PC-9 (cell line): ENCODE measurements at regions not wholly inside any gene's neighbourhood (a gene's known extent, or its start where the extent isn't known, plus 50 kb on each side); places are given as distances from the start of the nearest gene placed in this dataset.

Experiments used
- BruUV-seq: library from RNA; stranded (reverse); fragments of 400-500 nt; replicated peaks from 2 replicates; lab custom pipeline; 2021; lab: Mats Ljungman, UMichigan
- CTCF ChIA-PET: fragments of 300-600 bp; sonication (Branson Sonifier 250); formaldehyde crosslinking; loops from one replicate; lab custom pipeline; 2022; ENCODE audit warnings: antibody characterized with exemption; lab: Charles Lee
- POLR2A ChIA-PET: fragments of 300-600 bp; sonication (Branson Sonifier 250); formaldehyde crosslinking; loops from one replicate; lab custom pipeline; 2022; ENCODE audit warnings: antibody characterized with exemption; ENCODE audit not compliant: unreplicated experiment; lab: Charles Lee
- DNase-seq, 2 experiments: peaks; one replicate each; pipeline versions ENCODE4 v3.0.0 to v3.0.0-alpha.2; 2015 to 2022; ENCODE audit warnings: mixed read lengths in 1 of 2
- H2AFZ ChIP-seq: fragments of 200-600 bp; sonication (generic); 2 replicates; pipeline ENCODE4 v1.8.1; 2017; ENCODE audit warnings: antibody characterized with exemption
- H3F3A ChIP-seq: fragments of 200-600 bp; sonication (generic); 2 replicates; pipeline ENCODE4 v1.8.1; 2017; ENCODE audit warnings: antibody characterized with exemption, mild to moderate bottlenecking, low read depth; ENCODE audit not compliant: insufficient read depth
- H3K27ac ChIP-seq: fragments of 200-600 bp; sonication (generic); 2 replicates; pipeline ENCODE4 v1.6.1; 2016; ENCODE audit warnings: mixed run types
- H3K27me3 ChIP-seq: fragments of 200-600 bp; sonication (generic); 2 replicates; pipeline ENCODE4 v1.6.1; 2016; ENCODE audit warnings: low read depth, mixed run types; ENCODE audit not compliant: insufficient read depth
- H3K36me3 ChIP-seq: fragments of 200-600 bp; sonication (generic); 2 replicates; pipeline ENCODE4 v1.6.1; 2016; ENCODE audit warnings: low read depth, mixed run types
- H3K4me1 ChIP-seq: fragments of 200-600 bp; sonication (generic); replicated peaks from 2 replicates; pipeline ENCODE4 v1.6.1; 2016; ENCODE audit warnings: mixed run types; ENCODE audit not compliant: insufficient read depth
- H3K4me2 ChIP-seq: fragments of 200-600 bp; sonication (generic); 2 replicates; pipeline ENCODE4 v1.6.1; 2017; ENCODE audit warnings: mixed run types
- H3K4me3 ChIP-seq: fragments of 200-600 bp; sonication (generic); 2 replicates; pipeline ENCODE4 v1.6.1; 2016; ENCODE audit warnings: mixed run types
- H3K79me2 ChIP-seq: fragments of 200-600 bp; sonication (generic); 2 replicates; pipeline ENCODE4 v1.6.1; 2017; ENCODE audit warnings: low read depth, mixed run types
- H3K9me2 ChIP-seq: fragments of 200-600 bp; sonication (generic); 2 replicates; pipeline ENCODE4 v1.8.1; 2017; ENCODE audit warnings: mild to moderate bottlenecking; ENCODE audit not compliant: insufficient read depth
- H3K9me3 ChIP-seq: fragments of 200-600 bp; sonication (generic); 2 replicates; pipeline ENCODE4 v1.8.1; 2016; ENCODE audit warnings: low read depth; ENCODE audit not compliant: insufficient read depth
- H4K20me1 ChIP-seq: fragments of 200-600 bp; sonication (generic); 2 replicates; pipeline ENCODE4 v1.8.1; 2017; ENCODE audit not compliant: insufficient read depth
- CTCF ChIP-seq: fragments of 200-600 bp; sonication (generic); conservative IDR thresholded peaks from 2 replicates; pipeline ENCODE4 v1.6.1; 2017; ENCODE audit warnings: mixed run types, antibody characterized with exemption, mild to moderate bottlenecking, moderate library complexity
- EZH2 ChIP-seq: fragments of 200-600 bp; sonication (generic); IDR thresholded peaks from 2 replicates; pipeline ENCODE4 v1.8.0; 2017; ENCODE audit warnings: antibody characterized with exemption, low read depth
- intact Hi-C: fragments of 100-400 bp; cut with micrococcal nuclease; formaldehyde crosslinking; loops from one replicate; pipeline ENCODE4 v1.10.0; 2022; ENCODE audit not compliant: unreplicated experiment

- Histone ChIP-seq H3F3A (no peaks in the 10 kb centered on the region), H4K20me1 (no peaks in the 10 kb centered on the region), H3K79me2 (no peaks in the 10 kb centered on the region), H3K9me3 (no peaks in the 10 kb centered on the region), H3K4me2 (no peak overlapping the region), H3K4me3 (no peak overlapping the region), H3K36me3 (no peaks in the 10 kb centered on the region), H3K9me2 (no peaks in the 10 kb centered on the region), H3K4me1 (no peaks in the 10 kb centered on the region), H2AFZ (no peak overlapping the region), H3K27ac (no peak overlapping the region), H3K27me3 (no peaks in the 10 kb centered on the region)
- intact Hi-C loops: no loop called here
- CTCF ChIA-PET: no interaction called here
- no peak for DNase-seq
- POLR2A ChIA-PET: interaction anchor here (0.6 kb wide), 1 partner anchor 957 kb away, joined by 3 read pairs; no protein-coding TSS in a partner anchor
- TF ChIP-seq CTCF (no peak), EZH2 (no peak)
- no TSS peak for BruUV-seq
Observed at GRCh38 chr2:164150604-164151003, 414.8 kb upstream of the FIGN start.

- POLR2A ChIA-PET: no interaction called here
- Histone ChIP-seq H3K27me3 (no peaks in the 10 kb centered on the region), H3K4me3 (no peak overlapping the region), H3K36me3 (no peaks in the 10 kb centered on the region), H3K4me1 (no peaks in the 10 kb centered on the region), H2AFZ (no peak overlapping the region), H3K4me2 (no peak overlapping the region), H4K20me1 (no peaks in the 10 kb centered on the region), H3K9me2 (no peaks in the 10 kb centered on the region), H3K9me3 (no peaks in the 10 kb centered on the region), H3F3A (no peaks in the 10 kb centered on the region), H3K27ac (no peak overlapping the region), H3K79me2 (no peaks in the 10 kb centered on the region)
- DNase-seq: no peak
- intact Hi-C loops: no loop called here
- TF ChIP-seq CTCF (no peak), EZH2 (no peak)
- no TSS peak for BruUV-seq
- CTCF ChIA-PET: no interaction called here
Observed at GRCh38 chr2:164146441-164146840, 410.6 kb upstream of the FIGN start.

GRCh38 chr2:164145093-164145987, 409.5 kb upstream of the FIGN start:
- no peak overlapping the region for H3K27ac ChIP-seq
- no peaks in the 10 kb centered on the region for H3K4me1 ChIP-seq
- ChIA-PET CTCF (no interaction called here), POLR2A (no interaction called here)
- no peaks in the 10 kb centered on the region for H3F3A ChIP-seq
- H3K79me2 ChIP-seq: no peaks in the 10 kb centered on the region
- no peaks in the 10 kb centered on the region for H4K20me1 ChIP-seq
- H3K4me3 ChIP-seq: no peak overlapping the region
- DNase-seq: no peak
- BruUV-seq: no TSS peak
- no peak overlapping the region for H2AFZ ChIP-seq
- no peak overlapping the region for H3K4me2 ChIP-seq
- intact Hi-C loops: no loop called here
- no peaks in the 10 kb centered on the region for H3K27me3 ChIP-seq
- no peaks in the 10 kb centered on the region for H3K36me3 ChIP-seq
- TF ChIP-seq CTCF (no peak), EZH2 (no peak)
- H3K9me2 ChIP-seq: no peaks in the 10 kb centered on the region
- H3K9me3 ChIP-seq: no peaks in the 10 kb centered on the region
